ENCODE measurements at regions not wholly inside any gene's neighbourhood (a gene's known extent, or its start where the extent isn't known, plus 50 kb on each side); places are given as distances from the start of the nearest gene placed in this dataset.

DNA sequence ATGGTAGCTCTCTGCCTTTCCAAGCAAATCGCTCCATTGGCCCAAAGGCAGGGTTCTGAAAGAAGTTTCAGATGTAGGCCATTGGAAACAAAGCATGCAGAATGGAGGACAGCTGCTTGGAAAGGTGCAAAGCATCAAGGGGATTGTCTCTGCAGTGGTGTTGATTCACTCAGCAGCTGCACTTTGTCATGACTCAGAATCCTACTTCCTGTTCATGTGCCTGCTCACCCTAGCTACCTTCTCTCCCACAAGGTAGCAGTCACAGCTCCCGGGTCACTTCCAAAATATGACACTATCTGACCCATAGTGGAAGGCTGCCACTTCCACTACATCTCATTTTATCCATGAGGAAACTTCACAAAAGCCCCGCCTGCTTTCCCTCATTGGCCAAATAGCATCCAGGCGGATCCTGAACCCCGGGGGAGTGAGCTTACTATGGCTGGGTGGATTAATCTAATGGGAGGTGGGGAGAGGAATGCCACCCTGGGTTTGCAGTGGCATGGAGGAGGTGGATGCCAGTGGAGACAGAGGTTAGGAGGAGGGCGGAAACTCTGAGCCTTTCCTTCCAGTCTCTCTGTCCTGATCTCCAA, 74.7 kb upstream of the NKD1 start:
- TF ChIP-seq CTCF (conservative IDR thresholded peaks at IDR 0.05; ENCODE audit: low read length), result no peak
- no peak for TF ChIP-seq EZH2phosphoT487 (IDR thresholded peaks at IDR 0.05; ENCODE audit: borderline replicate concordance)
